CD8-positive, alpha-beta memory T cell (primary cell): ENCODE measurements at regions not wholly inside any gene's neighbourhood (a gene's known extent, or its start where the extent isn't known, plus 50 kb on each side); places are given as distances from the start of the nearest gene placed in this dataset.

Source experiments
- CTCF ChIA-PET: fragments of 350-600 bp; sonication (Branson Sonifier 250); formaldehyde crosslinking; loops from one replicate; lab custom pipeline; 2021; ENCODE audit warnings: antibody characterized with exemption; lab: Charles Lee
- POLR2A ChIA-PET: fragments of 350-600 bp; sonication (Branson Sonifier 250); formaldehyde crosslinking; loops from one replicate; lab custom pipeline; 2021; ENCODE audit warnings: antibody characterized with exemption; lab: Charles Lee
- DNase-seq, 5 donors: peaks; one replicate each; pipeline versions ENCODE4 v3.0.0 to v3.0.0-alpha.2; 2020 to 2022; ENCODE audit warnings: mixed read lengths in 1 of 5
- H3K27ac ChIP-seq: one replicate; pipeline ENCODE4 v1.7.0; 2013; ENCODE audit warnings: low read depth, mild to moderate bottlenecking, low read length, moderate library complexity
- H3K27me3 ChIP-seq: 2 replicates; pipeline ENCODE4 v1.7.0; 2013; ENCODE audit warnings: low read length, mild to moderate bottlenecking; ENCODE audit not compliant: insufficient read depth, poor library complexity, severe bottlenecking
- H3K36me3 ChIP-seq: 2 replicates; pipeline ENCODE4 v1.7.0; 2013; ENCODE audit warnings: mild to moderate bottlenecking, low read length, moderate library complexity; ENCODE audit not compliant: insufficient read depth
- H3K4me1 ChIP-seq: 2 replicates; pipeline ENCODE4 v1.7.0; 2013; ENCODE audit warnings: mild to moderate bottlenecking, low read length, moderate library complexity; ENCODE audit not compliant: insufficient read depth
- H3K4me3 ChIP-seq: 2 replicates; pipeline ENCODE4 v1.7.0; 2013; ENCODE audit warnings: mild to moderate bottlenecking, low read length
- H3K9me3 ChIP-seq: 2 replicates; pipeline ENCODE4 v1.7.0; 2013; ENCODE audit warnings: mild to moderate bottlenecking, low read length
- H3K27ac Mint-ChIP-seq, 8 donors: one replicate each; pipeline ENCODE4 v1.8.0; 2020 to 2021; ENCODE audit warnings: mixed read lengths in 8 of 8, mild to moderate bottlenecking in 6 of 8, inconsistent platforms in 3 of 8, moderate library complexity in 3 of 8
- H3K27me3 Mint-ChIP-seq, 2 donors: one replicate each; pipeline ENCODE4 v1.8.0; 2020 to 2021; ENCODE audit warnings: mixed read lengths in 2 of 2, mild to moderate bottlenecking in 1 of 2, moderate library complexity in 1 of 2
- H3K36me3 Mint-ChIP-seq, 3 donors: one replicate each; pipeline ENCODE4 v1.8.0; 2020 to 2021; ENCODE audit warnings: mixed read lengths in 3 of 3, inconsistent platforms in 1 of 3, mild to moderate bottlenecking in 1 of 3
- H3K4me1 Mint-ChIP-seq, 3 donors: one replicate each; pipeline ENCODE4 v1.8.0; 2020 to 2021; ENCODE audit warnings: mixed read lengths in 3 of 3, inconsistent platforms in 1 of 3, mild to moderate bottlenecking in 1 of 3
- H3K4me3 Mint-ChIP-seq, 7 donors: one replicate each; pipeline ENCODE4 v1.8.0; 2020 to 2021; ENCODE audit warnings: mixed read lengths in 7 of 7, mild to moderate bottlenecking in 6 of 7, moderate library complexity in 4 of 7, inconsistent platforms in 2 of 7
- H3K9me3 Mint-ChIP-seq, 5 donors: one replicate each; pipeline ENCODE4 v1.8.0; 2020 to 2022; ENCODE audit warnings: mixed read lengths in 5 of 5, mild to moderate bottlenecking in 3 of 5, moderate library complexity in 2 of 5, inconsistent platforms in 1 of 5

- no peak overlapping the region for H3K27ac ChIP-seq
- no peaks in the 10 kb centered on the region for H3K9me3 ChIP-seq
- Mint-ChIP-seq H3K27ac (no peak overlapping the region), H3K4me1 (no peaks in the 10 kb centered on the region), H3K36me3 (no peaks in the 10 kb centered on the region), H3K27me3 (no peaks in the 10 kb centered on the region), H3K9me3 (peaks cover 0 to 4% (median 0%) of the 10 kb centered on the region in 5 donors), H3K4me3 (no peak overlapping the region)
- DNase-seq = no peak
- no peaks in the 10 kb centered on the region for H3K27me3 ChIP-seq
- ChIA-PET POLR2A (no interaction called here), CTCF (no interaction called here)
- H3K4me3 ChIP-seq = no peak overlapping the region
- no peaks in the 10 kb centered on the region for H3K4me1 ChIP-seq
- no peaks in the 10 kb centered on the region for H3K36me3 ChIP-seq
Observed at GRCh38 chr2:59655809-59656208, 897.6 kb downstream of the BCL11A start.

- POLR2A ChIA-PET = no interaction called here
Observed at GRCh38 chr2:59654710-59655109, 898.7 kb downstream of the BCL11A start.

GRCh38 chr2:59653164-59653563 lies 900.3 kb downstream of the BCL11A start:
- H3K9me3 ChIP-seq = no peaks in the 10 kb centered on the region
- no peaks in the 10 kb centered on the region for H3K36me3 ChIP-seq
- no peaks in the 10 kb centered on the region for H3K27me3 Mint-ChIP-seq
- no peak for DNase-seq
- no peak overlapping the region for H3K4me3 Mint-ChIP-seq
- no peak overlapping the region for H3K4me3 ChIP-seq
- ChIA-PET POLR2A (no interaction called here), CTCF (no interaction called here)
- H3K27ac Mint-ChIP-seq = no peak overlapping the region
- no peaks in the 10 kb centered on the region for H3K36me3 Mint-ChIP-seq
- no peak overlapping the region for H3K27ac ChIP-seq
- H3K4me1 ChIP-seq = no peaks in the 10 kb centered on the region
- peaks cover 0 to 4% (median 0%) of the 10 kb centered on the region in 5 donors for H3K9me3 Mint-ChIP-seq
- H3K4me1 Mint-ChIP-seq = no peaks in the 10 kb centered on the region
- no peaks in the 10 kb centered on the region for H3K27me3 ChIP-seq

More at GRCh38 chr2:59654710-59655109, 898.7 kb downstream of the BCL11A start:
- CTCF ChIA-PET = no interaction called here
- H3K27ac ChIP-seq = no peak overlapping the region
- Mint-ChIP-seq H3K27me3 (no peaks in the 10 kb centered on the region), H3K36me3 (no peaks in the 10 kb centered on the region), H3K4me1 (no peaks in the 10 kb centered on the region), H3K27ac (no peak overlapping the region), H3K4me3 (no peak overlapping the region), H3K9me3 (peaks cover 0 to 4% (median 0%) of the 10 kb centered on the region in 5 donors)
- no peaks in the 10 kb centered on the region for H3K27me3 ChIP-seq
- H3K36me3 ChIP-seq = no peaks in the 10 kb centered on the region
- H3K9me3 ChIP-seq = no peaks in the 10 kb centered on the region
- no peak for DNase-seq
- no peak overlapping the region for H3K4me3 ChIP-seq
- H3K4me1 ChIP-seq = no peaks in the 10 kb centered on the region

GRCh38 chr2:59630789-59631188 lies 922.7 kb downstream of the BCL11A start:
- Mint-ChIP-seq H3K36me3 (no peaks in the 10 kb centered on the region), H3K27me3 (no peaks in the 10 kb centered on the region), H3K4me3 (no peak overlapping the region), H3K27ac (no peak overlapping the region), H3K9me3 (peaks cover 2 to 18% (median 2%) of the 10 kb centered on the region in 5 donors), H3K4me1 (no peaks in the 10 kb centered on the region)
- no peaks in the 10 kb centered on the region for H3K27me3 ChIP-seq
- no peaks in the 10 kb centered on the region for H3K4me1 ChIP-seq
- no peaks in the 10 kb centered on the region for H3K9me3 ChIP-seq
- no peak overlapping the region for H3K27ac ChIP-seq
- no peaks in the 10 kb centered on the region for H3K36me3 ChIP-seq
- ChIA-PET CTCF (no interaction called here), POLR2A (no interaction called here)
- no peak overlapping the region for H3K4me3 ChIP-seq
- DNase-seq = no peak

- H3K27me3 ChIP-seq = no peaks in the 10 kb centered on the region
- peaks cover 2 to 14% (median 6%) of the 10 kb centered on the region in 5 donors for H3K9me3 Mint-ChIP-seq
- H3K27ac ChIP-seq = no peak overlapping the region
- H3K27me3 Mint-ChIP-seq = no peaks in the 10 kb centered on the region
- no peak overlapping the region for H3K4me3 ChIP-seq
- no peak overlapping the region for H3K4me3 Mint-ChIP-seq
- H3K36me3 ChIP-seq = no peaks in the 10 kb centered on the region
- H3K36me3 Mint-ChIP-seq = no peaks in the 10 kb centered on the region
- no peak for DNase-seq
- ChIA-PET POLR2A (no interaction called here), CTCF (no interaction called here)
- no peak overlapping the region for H3K27ac Mint-ChIP-seq
- H3K4me1 Mint-ChIP-seq = no peaks in the 10 kb centered on the region
- H3K9me3 ChIP-seq = no peaks in the 10 kb centered on the region
- no peaks in the 10 kb centered on the region for H3K4me1 ChIP-seq
Observed at GRCh38 chr2:59627599-59627998, 925.9 kb downstream of the BCL11A start.

GRCh38 chr2:59622599-59623308 lies 930.7 kb downstream of the BCL11A start:
- Mint-ChIP-seq H3K4me3 (no peak overlapping the region), H3K27ac (no peak overlapping the region), H3K9me3 (peaks cover 0 to 19% (median 4%) of the 10 kb centered on the region in 5 donors), H3K4me1 (no peaks in the 10 kb centered on the region), H3K36me3 (no peaks in the 10 kb centered on the region), H3K27me3 (no peaks in the 10 kb centered on the region)
- H3K4me3 ChIP-seq = no peak overlapping the region
- ChIA-PET CTCF (no interaction called here), POLR2A (no interaction called here)
- no peak for DNase-seq
- H3K36me3 ChIP-seq = no peaks in the 10 kb centered on the region
- no peak overlapping the region for H3K27ac ChIP-seq
- H3K9me3 ChIP-seq = no peaks in the 10 kb centered on the region
- no peaks in the 10 kb centered on the region for H3K4me1 ChIP-seq
- no peaks in the 10 kb centered on the region for H3K27me3 ChIP-seq

- H3K36me3 ChIP-seq = no peaks in the 10 kb centered on the region
- H3K4me3 ChIP-seq = no peak overlapping the region
- no peaks in the 10 kb centered on the region for H3K27me3 ChIP-seq
- Mint-ChIP-seq H3K4me1 (no peaks in the 10 kb centered on the region), H3K27ac (no peak overlapping the region), H3K9me3 (peaks cover 0 to 21% (median 6%) of the 10 kb centered on the region in 5 donors), H3K36me3 (no peaks in the 10 kb centered on the region), H3K4me3 (no peak overlapping the region), H3K27me3 (peaks cover 0 to 1% of the 10 kb centered on the region in 2 donors)
- no peaks in the 10 kb centered on the region for H3K4me1 ChIP-seq
- no peaks in the 10 kb centered on the region for H3K9me3 ChIP-seq
- POLR2A ChIA-PET = no interaction called here
- no peak for DNase-seq
- no peak overlapping the region for H3K27ac ChIP-seq
- CTCF ChIA-PET = no interaction called here
Observed at GRCh38 chr2:59604123-59604522, 949.3 kb downstream of the BCL11A start.

GRCh38 chr2:59594671-59595222 lies 958.7 kb downstream of the BCL11A start:
- H3K4me1 ChIP-seq = no peaks in the 10 kb centered on the region
- DNase-seq = no peak
- Mint-ChIP-seq H3K36me3 (no peaks in the 10 kb centered on the region), H3K9me3 (peaks cover 0 to 3% (median 3%) of the 10 kb centered on the region in 5 donors), H3K27ac (no peak overlapping the region), H3K27me3 (no peaks in the 10 kb centered on the region), H3K4me1 (no peaks in the 10 kb centered on the region), H3K4me3 (no peak overlapping the region)
- no peaks in the 10 kb centered on the region for H3K27me3 ChIP-seq
- H3K36me3 ChIP-seq = no peaks in the 10 kb centered on the region
- ChIA-PET CTCF (no interaction called here), POLR2A (no interaction called here)
- H3K27ac ChIP-seq = no peak overlapping the region
- H3K4me3 ChIP-seq = no peak overlapping the region
- no peaks in the 10 kb centered on the region for H3K9me3 ChIP-seq
